EL (cell line): ENCODE measurements at regions not wholly inside any gene's neighbourhood (a gene's known extent, or its start where the extent isn't known, plus 50 kb on each side); places are given as distances from the start of the nearest gene placed in this dataset.

Experiments used
- DNase-seq: peaks from one replicate; pipeline ENCODE4 v3.0.0-alpha.2; 2016

DNA sequence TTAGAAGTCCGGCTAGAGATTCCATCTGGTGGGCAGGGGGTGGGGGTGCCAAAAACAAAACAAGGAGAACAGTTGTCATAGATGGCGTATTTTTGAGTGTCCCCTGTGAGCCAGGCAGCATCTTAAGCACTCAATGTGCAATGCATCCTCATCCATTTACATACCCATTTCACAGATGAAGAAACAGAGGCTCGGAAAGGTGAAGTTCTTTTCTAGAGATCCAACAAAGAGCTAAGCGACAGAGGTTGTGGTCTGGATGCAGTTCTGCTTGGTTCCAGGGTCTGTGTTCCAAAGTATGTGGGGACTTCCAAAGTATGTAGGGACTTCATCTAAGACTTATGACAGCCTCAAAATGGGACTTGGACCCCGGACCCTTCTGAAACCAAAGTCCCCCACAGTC lies 277.8 kb downstream of the MN1 start:
- no peak for DNase-seq

- DNase-seq = no peak
Observed at GRCh38 chr22:27525711-27526110, 275.8 kb downstream of the MN1 start.

- no peak for DNase-seq
Observed at GRCh38 chr22:27526901-27527300, 274.7 kb downstream of the MN1 start.

DNA sequence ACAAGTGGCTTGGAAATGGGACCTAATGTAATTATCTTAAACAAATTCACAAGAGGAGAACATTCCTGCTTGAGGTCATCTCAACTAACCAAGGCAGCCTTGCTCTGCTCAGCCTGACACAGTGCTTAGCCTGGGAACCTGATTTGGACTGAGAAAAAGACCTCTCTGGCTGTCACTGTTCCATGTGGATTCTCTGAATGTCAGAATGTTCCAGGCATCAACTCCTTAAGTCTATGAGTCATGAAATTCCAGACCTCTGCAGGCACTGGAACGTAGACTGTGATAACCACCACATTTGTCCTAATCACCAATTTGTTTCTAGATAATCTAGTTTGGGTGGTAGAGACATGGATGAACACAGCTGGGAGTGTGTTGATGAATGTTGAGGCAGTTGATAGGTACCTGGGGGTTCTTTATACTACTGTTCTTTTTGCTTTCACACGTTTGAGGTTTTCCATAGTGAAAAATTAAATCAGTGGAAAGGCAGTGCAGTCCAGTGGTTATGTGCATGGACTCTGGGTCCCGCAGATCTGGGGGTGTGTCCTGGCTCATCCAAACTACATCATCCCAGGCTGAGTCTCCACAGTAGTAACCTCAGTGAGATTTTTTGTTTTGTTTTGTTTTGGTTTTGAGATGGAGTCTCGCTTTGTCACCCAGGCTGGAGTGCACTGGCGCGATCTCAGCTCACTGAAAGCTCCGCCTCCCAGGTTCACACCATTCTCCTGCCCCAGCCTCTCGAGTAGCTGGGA lies 269.6 kb downstream of the MN1 start:
- DNase-seq = peak; percentile 74

DNA sequence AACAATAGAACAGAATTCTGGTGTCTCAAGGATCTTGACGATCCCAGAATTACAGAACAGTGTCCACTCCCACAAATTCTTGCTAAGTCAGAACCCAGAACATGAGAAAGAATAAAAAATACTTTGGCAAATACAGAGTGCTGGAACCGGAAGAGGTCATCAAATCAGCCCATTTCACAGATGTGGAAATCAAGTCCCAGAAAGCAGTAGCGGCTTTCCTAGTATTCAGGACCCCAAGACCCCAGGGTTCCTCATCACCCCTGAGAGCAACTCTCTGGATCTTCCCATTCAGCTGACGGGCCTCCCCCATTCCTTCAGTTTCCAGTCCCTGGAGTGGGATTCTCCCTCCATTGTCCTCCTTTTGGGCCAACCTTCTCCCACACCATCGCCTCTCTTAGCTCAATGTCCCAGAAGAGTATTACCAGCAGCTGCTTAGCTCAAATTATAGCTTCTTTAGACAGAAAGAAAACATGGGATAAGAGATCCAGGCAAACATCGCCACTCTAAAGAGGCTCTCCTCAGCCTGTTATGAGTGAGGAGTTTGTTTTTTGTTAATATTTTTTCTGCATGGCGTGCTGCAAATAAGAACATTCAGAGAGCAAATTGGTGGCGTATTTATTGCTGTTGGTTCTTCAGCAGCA lies 268.3 kb downstream of the MN1 start:
- DNase-seq = no peak

DNA sequence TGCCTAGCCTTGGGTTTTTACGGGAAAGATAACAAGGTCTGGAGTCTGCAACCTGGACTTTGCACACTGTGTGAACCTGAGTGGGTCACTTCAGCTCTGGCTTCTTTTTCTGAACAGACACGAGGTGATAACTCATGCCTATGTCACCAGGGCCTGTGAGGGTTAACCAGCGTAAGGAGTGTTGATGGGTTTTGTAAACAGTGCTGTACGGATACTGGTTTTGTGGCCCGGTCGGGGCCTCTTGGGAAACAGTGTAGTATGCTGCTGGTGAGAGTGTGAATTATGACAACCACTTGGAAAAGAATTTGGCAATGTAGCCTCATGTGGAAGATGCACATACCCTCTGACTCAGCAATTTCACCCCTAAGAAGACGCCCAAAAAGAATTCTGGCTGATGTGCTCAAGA lies 266.8 kb downstream of the MN1 start:
- peak; percentile 51 for DNase-seq

DNA sequence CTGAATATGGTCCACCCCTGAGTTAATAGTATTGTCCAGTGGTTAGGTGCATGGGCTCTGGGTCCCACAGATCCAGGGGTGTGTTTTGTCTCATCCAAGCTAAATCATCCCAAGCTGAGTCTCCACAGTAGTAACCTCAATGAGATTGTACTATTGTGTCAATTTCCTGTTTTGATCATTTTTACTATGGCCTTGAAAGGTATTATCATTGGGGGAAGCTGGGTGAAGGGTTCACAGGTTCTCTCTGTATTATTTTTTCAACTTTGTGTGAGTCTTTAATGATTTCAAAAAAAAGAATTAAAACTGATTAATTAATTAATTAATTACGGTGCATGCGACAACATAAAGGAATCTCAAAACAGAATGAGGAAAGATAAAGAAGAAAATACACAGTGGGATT lies 266.1 kb downstream of the MN1 start:
- DNase-seq = no peak

DNA sequence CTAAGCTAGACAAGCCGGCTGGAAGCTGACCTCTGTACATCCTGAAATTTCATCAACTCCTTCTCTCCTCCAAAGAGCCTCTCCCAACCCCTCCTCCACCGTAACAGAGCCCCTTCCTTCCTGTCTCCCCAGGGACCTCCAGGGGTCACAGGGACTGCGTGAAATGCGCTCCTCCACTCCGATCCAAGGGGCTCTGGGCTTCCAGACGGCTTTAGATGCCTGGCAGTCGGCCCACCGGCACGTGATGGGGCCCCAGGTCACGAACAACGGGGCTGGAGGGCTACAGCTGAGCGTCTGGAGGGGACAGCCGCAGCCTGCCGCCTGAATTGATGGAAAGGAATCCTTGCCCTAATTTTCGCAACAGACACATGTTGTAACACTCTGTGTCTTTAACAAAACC lies 264.1 kb downstream of the MN1 start:
- DNase-seq = no peak

DNA sequence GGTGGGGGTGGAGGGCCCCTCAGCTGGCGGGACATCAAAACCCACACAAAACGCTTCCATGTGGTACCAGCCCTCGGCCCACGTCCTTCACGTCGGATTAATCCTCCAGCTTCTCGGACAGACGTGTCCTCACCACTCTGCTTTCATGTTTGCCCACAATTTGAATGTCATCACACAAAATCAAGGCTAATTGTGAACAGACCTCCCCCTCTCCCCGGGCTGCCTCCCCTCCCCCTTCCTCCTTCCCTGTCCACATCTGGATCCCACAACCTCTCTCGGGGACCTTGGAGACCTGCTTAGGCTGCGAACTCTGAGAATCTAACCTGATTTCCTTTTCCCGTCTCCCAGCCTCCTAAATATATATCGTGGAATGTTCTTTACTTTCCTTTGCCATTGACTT lies 262.9 kb downstream of the MN1 start:
- DNase-seq = no peak

- no peak for DNase-seq
Observed at GRCh38 chr22:27540247-27540646, 261.3 kb downstream of the MN1 start.

- DNase-seq = no peak
Observed at GRCh38 chr22:27540656-27541396, 260.7 kb downstream of the MN1 start.

DNA sequence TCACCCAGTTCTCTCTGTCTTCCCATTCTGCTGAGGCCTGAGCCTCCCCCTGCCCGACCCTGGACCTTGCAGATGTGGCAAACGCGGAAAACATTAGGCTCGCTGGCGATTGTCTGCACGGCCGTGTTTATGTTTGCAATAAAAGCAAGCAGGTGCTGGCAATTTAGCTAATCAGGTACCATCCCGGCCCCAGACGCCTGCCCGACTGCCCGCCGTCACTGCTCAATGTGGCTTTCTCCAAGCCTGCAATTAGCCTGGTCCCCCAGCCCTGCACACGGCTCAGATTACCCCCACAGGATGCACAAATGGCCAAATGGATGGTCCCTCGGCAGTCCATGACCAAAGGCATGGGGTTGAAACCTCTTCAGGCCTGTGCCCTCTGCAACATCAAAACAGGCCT lies 259.7 kb downstream of the MN1 start:
- DNase-seq = no peak

DNA sequence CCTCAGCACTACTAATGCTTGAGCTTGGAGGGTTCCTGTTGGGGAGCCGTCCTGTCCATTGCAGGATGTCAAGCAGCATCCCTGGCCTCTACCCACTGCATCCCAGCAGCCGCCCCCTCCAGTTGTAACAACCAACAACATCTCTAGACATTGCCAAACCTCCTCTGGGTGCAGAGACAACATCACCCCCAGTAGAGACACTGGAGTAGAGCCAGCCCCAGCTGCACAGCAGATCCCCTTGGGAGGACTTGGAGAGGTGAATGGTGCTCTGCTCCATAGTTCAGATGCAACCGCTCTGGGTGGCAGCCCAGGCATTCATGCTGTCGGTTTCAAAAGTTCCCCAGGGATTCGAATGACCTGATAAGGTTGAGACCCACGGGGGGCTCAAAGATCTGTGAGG lies 259.0 kb downstream of the MN1 start:
- DNase-seq = no peak

GRCh38 chr22:27543460-27543859 lies 258.1 kb downstream of the MN1 start:
- no peak for DNase-seq

DNA sequence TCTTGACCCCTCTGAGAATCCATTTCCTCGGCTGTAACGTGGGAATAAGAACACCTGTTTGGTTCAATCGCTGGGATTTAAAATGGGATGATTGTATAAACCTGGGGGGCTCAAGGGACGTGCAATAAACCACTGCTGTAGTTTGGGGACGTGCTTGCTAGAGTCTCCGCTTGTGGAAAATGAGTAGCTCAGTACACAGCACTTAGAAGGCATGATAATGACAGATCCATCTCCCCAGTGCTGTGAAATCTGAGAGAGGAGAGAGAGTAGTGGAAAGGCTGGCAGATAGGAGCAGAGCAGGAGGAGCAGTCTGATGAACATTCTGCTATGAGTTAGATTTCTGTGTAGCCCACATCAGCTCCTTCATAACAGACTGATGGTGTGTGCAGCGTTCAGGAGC lies 256.5 kb downstream of the MN1 start:
- DNase-seq = no peak

- DNase-seq = no peak
Observed at GRCh38 chr22:27546157-27546935, 255.2 kb downstream of the MN1 start.

- DNase-seq = no peak
Observed at GRCh38 chr22:27551402-27551801, 250.2 kb downstream of the MN1 start.

- no peak for DNase-seq
Observed at GRCh38 chr22:27552176-27552575, 249.4 kb downstream of the MN1 start.

- DNase-seq = no peak
Observed at GRCh38 chr22:27552863-27553262, 248.7 kb downstream of the MN1 start.

- DNase-seq = peak; percentile 24
Observed at GRCh38 chr22:27554106-27554811, 247.3 kb downstream of the MN1 start.

DNA sequence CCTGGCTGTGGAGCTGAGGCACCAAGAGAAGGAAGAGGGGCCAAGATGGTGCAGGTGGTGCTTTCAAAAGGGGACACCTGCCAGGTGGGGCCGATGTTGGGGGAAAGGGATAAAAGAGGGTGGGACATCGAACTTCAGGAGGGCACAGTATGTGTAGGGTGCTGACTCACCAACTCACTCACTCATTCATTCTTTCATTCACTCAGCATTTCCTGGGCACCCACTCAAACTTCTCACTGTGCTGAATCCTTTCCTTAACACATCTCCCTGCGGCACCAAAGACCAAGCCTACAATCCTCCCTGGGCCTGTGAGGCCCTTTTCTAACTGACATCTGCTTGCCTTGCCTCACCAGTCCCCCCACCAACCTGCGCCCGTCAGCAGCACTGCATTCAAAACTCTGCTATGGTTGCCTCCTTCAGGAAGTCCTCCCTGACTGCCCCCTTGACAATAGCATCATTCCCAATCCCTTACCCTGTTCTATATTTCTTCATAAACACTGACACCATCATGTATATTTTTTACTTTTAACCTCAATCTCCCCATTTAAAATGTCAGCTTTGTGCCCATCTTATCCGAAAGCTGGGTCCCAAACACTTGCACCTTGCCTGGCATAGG lies 246.6 kb downstream of the MN1 start:
- DNase-seq = no peak

DNA sequence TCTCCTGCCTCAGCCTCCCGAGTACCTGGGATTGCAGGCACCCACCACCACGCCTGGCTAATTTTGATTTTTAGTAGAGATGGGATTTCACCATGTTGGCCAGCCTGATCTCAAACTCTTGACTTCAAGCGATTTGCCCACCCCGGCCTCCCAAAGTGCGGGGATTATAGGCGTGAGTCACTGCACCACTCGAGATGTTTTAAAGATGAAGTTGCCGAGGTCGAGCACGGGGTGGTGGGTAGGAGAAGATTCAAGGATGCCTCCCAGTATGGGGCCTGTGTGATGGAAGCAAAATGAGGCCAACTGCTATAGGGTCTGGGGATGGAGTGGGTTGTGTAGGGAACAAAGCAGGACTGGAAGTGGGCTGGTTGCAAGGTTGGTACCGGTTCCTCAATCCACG lies 245.2 kb downstream of the MN1 start:
- DNase-seq = no peak
